ENCODE measurements at regions not wholly inside any gene's neighbourhood (a gene's known extent, or its start where the extent isn't known, plus 50 kb on each side); places are given as distances from the start of the nearest gene placed in this dataset.

DNA sequence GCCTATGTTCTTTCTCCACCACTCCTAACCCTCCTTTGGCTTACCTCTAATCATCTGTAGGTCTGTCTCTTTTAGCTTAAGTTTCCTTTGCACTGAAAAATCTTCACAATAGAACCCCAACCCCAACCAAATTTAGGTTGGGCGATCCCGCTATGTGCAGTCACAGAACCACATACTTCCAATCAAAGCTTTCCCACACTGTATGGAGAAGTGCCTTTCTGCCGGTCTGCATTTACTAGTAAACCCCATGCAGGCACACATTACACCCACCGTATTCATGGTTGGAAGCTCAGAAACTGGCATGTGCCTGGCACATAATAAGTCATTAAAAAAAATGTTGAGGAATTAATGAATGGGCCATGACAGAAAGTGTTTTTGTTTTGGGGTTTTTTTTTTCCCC, 158.4 kb downstream of the KLF12 start:
- H2AFZ ChIP-seq (ENCODE audit: low read length), result peak overlapping the region; percentile 55; the same call in 1 of the 2 replicates
- POLR2A ChIA-PET, result interaction anchor here (0.6 to 11.0 kb wide), 13 partner anchors 10 to 161 kb away, joined by 3 to 306 read pairs (median 4); partner anchors contain the start of gene KLF12
- intact Hi-C loops (cut with micrococcal nuclease; ENCODE audit: unreplicated experiment), result no loop called here
- H4K20me1 ChIP-seq (ENCODE audit: insufficient read depth, low read length), result no peaks in the 10 kb centered on the region
- H3K79me2 ChIP-seq (ENCODE audit: insufficient read depth, low read depth, low read length), result peaks cover 79% of the 10 kb centered on the region
- BruUV-seq (replicated peaks), result no TSS peak
- peaks cover 94% of the 10 kb centered on the region for H3K4me1 ChIP-seq (ENCODE audit: insufficient read depth, low read length, poor library complexity, severe bottlenecking)
- peak overlapping the region; percentile 68 for H3K4me3 ChIP-seq (ENCODE audit: low read depth, low read length, poor library complexity, severe bottlenecking)
- peak overlapping the region; percentile 95 for H3K4me2 ChIP-seq (ENCODE audit: low read length)
- CTCF ChIA-PET (ENCODE audit: unreplicated experiment), result interaction anchor here (0.5 to 1.9 kb wide), 3 partner anchors 9 to 135 kb away, joined by 3 to 7 read pairs (median 3); no protein-coding TSS in a partner anchor
- peaks cover 15% of the 10 kb centered on the region; the same call in 1 of the 2 replicates for H3K36me3 ChIP-seq (ENCODE audit: insufficient read depth, low read length)
- TF ChIP-seq, protein P1, sequence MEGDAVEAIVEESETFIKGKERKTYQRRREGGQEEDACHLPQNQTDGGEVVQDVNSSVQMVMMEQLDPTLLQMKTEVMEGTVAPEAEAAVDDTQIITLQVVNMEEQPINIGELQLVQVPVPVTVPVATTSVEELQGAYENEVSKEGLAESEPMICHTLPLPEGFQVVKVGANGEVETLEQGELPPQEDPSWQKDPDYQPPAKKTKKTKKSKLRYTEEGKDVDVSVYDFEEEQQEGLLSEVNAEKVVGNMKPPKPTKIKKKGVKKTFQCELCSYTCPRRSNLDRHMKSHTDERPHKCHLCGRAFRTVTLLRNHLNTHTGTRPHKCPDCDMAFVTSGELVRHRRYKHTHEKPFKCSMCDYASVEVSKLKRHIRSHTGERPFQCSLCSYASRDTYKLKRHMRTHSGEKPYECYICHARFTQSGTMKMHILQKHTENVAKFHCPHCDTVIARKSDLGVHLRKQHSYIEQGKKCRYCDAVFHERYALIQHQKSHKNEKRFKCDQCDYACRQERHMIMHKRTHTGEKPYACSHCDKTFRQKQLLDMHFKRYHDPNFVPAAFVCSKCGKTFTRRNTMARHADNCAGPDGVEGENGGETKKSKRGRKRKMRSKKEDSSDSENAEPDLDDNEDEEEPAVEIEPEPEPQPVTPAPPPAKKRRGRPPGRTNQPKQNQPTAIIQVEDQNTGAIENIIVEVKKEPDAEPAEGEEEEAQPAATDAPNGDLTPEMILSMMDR (conservative IDR thresholded peaks at IDR 0.05; ENCODE audit: low read length), result no peak
- no peak for TF ChIP-seq EZH2phosphoT487 (IDR thresholded peaks at IDR 0.05; ENCODE audit: borderline replicate concordance, low read depth, low read length)
- H3K9me3 ChIP-seq (ENCODE audit: low read length), result no peaks in the 10 kb centered on the region; the same call in 1 of the 2 replicates
- DNase-seq (ENCODE audit: low spot score), result no peak
- no peaks in the 10 kb centered on the region for H3K9me2 ChIP-seq (ENCODE audit: insufficient read depth, low read length)
- peak overlapping the region; percentile 99 for H3K27ac ChIP-seq (ENCODE audit: low read depth, low read length, poor library complexity, severe bottlenecking)

DNA sequence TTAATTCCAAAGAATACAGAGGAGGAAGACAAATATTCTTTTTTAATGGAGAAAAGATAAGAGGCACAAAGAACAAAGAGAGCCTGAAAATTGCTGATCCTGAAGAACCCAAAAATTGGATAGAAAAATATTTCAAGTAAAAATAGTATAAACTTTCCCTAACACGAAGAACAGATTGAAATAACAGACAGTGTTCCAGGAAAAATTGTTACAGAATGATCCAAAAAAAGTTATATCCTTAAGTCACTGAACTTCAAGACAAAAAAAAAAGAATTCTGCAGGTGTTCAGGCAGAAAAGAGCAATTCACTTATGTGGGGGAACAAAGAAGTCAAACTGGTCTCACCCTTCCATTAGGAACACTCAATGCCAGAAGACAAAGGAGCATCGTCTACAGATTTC, 160.2 kb downstream of the KLF12 start:
- H3K9me2 ChIP-seq (ENCODE audit: insufficient read depth, low read length), result no peaks in the 10 kb centered on the region
- H3K36me3 ChIP-seq (ENCODE audit: insufficient read depth, low read length), result peaks cover 23% of the 10 kb centered on the region
- no peak for TF ChIP-seq EZH2phosphoT487 (IDR thresholded peaks at IDR 0.05; ENCODE audit: borderline replicate concordance, low read depth, low read length)
- TF ChIP-seq, protein P1 (conservative IDR thresholded peaks at IDR 0.05; ENCODE audit: low read length), result no peak
- peak overlapping the region; percentile 95 for H3K4me2 ChIP-seq (ENCODE audit: low read length)
- peak overlapping the region; percentile 99 for H3K27ac ChIP-seq (ENCODE audit: low read depth, low read length, poor library complexity, severe bottlenecking)
- ChIA-PET CTCF (ENCODE audit: unreplicated experiment) (no interaction called here), POLR2A (interaction anchor here (0.8 to 11.0 kb wide), 15 partner anchors 8 to 314 kb away, joined by 3 to 306 read pairs (median 5); partner anchors contain the start of gene KLF12)
- no peak for DNase-seq (ENCODE audit: low spot score)
- peak overlapping the region; percentile 55; the same call in 1 of the 2 replicates for H2AFZ ChIP-seq (ENCODE audit: low read length)
- intact Hi-C loops (cut with micrococcal nuclease; ENCODE audit: unreplicated experiment), result loop anchor here (5.0 kb wide), 1 partner anchor 1438 kb away; no protein-coding TSS in a partner anchor
- no peaks in the 10 kb centered on the region for H4K20me1 ChIP-seq (ENCODE audit: insufficient read depth, low read length)
- peaks cover 89% of the 10 kb centered on the region for H3K79me2 ChIP-seq (ENCODE audit: insufficient read depth, low read depth, low read length)
- peak overlapping the region; percentile 68 for H3K4me3 ChIP-seq (ENCODE audit: low read depth, low read length, poor library complexity, severe bottlenecking)
- H3K4me1 ChIP-seq (ENCODE audit: insufficient read depth, low read length, poor library complexity, severe bottlenecking), result peaks cover 96% of the 10 kb centered on the region
- no peaks in the 10 kb centered on the region; the same call in 1 of the 2 replicates for H3K9me3 ChIP-seq (ENCODE audit: low read length)
- no TSS peak for BruUV-seq (replicated peaks)

DNA sequence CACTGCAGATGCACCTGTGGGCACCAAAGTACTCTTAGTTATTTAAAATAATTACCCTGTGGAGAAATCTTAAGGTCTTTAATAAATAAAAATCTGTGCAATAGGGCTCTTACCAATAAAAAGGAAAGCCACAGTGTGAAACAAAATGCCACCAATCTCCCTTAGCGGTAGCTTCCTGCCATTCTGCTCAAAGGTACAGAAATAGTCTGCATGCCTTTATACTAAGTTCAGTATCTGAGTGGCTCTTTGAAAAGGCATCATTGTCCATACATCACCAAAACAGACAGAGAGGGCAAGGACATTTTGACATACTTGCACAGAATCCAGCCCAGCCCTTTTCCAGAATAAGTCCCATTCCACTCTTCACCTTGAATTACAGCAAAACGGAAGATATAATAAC, 161.0 kb downstream of the KLF12 start:
- peaks cover 96% of the 10 kb centered on the region for H3K4me1 ChIP-seq (ENCODE audit: insufficient read depth, low read length, poor library complexity, severe bottlenecking)
- H3K4me2 ChIP-seq (ENCODE audit: low read length), result peak overlapping the region; percentile 95
- H4K20me1 ChIP-seq (ENCODE audit: insufficient read depth, low read length), result no peaks in the 10 kb centered on the region
- BruUV-seq (replicated peaks), result no TSS peak
- peak overlapping the region; percentile 99 for H3K27ac ChIP-seq (ENCODE audit: low read depth, low read length, poor library complexity, severe bottlenecking)
- H3K9me3 ChIP-seq (ENCODE audit: low read length), result no peaks in the 10 kb centered on the region
- intact Hi-C loops (cut with micrococcal nuclease; ENCODE audit: unreplicated experiment), result loop anchor here (1.0 to 5.0 kb wide), 3 partner anchors 18 to 1439 kb away; no protein-coding TSS in a partner anchor
- DNase-seq (ENCODE audit: low spot score), result peak; percentile 73
- no peak for TF ChIP-seq EZH2phosphoT487 (IDR thresholded peaks at IDR 0.05; ENCODE audit: borderline replicate concordance, low read depth, low read length)
- TF ChIP-seq, protein P1 (conservative IDR thresholded peaks at IDR 0.05; ENCODE audit: low read length), result no peak
- peaks cover 87% of the 10 kb centered on the region for H3K79me2 ChIP-seq (ENCODE audit: insufficient read depth, low read depth, low read length)
- H3K4me3 ChIP-seq (ENCODE audit: low read depth, low read length, poor library complexity, severe bottlenecking), result peak overlapping the region; percentile 68
- H3K9me2 ChIP-seq (ENCODE audit: insufficient read depth, low read length), result no peaks in the 10 kb centered on the region
- POLR2A ChIA-PET, result interaction anchor here (0.8 to 11.0 kb wide), 18 partner anchors 13 to 578 kb away, joined by 3 to 306 read pairs (median 4); partner anchors contain the start of gene KLF12
- peaks cover 15% of the 10 kb centered on the region for H3K36me3 ChIP-seq (ENCODE audit: insufficient read depth, low read length)
- CTCF ChIA-PET (ENCODE audit: unreplicated experiment), result interaction anchor here (1.7 kb wide), 1 partner anchor 18 kb away, joined by 7 read pairs; no protein-coding TSS in a partner anchor
- H2AFZ ChIP-seq (ENCODE audit: low read length), result peak overlapping the region; percentile 39; the same call in 1 of the 2 replicates
